ENCODE measurements at regions not wholly inside any gene's neighbourhood (a gene's known extent, or its start where the extent isn't known, plus 50 kb on each side); places are given as distances from the start of the nearest gene placed in this dataset.
"Not testable (repeated sequence)": the region's sequence is repeated elsewhere in the genome, so short reads cannot be mapped to it uniquely, and the experiment has no call there.

DNA sequence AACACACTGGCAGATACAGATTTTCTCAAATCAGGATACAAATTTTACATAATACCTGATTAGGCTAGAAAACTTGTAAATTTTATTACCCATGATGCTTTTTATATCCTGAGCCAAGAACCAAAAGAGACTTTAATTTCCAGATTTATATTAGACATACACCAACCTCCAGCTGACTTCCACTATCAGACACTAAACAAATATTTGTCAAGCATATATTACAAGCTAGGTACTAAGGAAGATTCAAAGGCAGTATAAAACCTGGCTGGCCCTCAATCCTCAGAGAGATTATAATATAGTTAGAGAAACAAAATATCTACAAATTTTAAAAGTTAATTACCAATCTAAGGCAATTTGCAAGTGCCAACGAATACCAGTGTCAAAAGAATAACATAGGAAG, 357.8 kb upstream of the F9 start:
- peak; percentile 47 for DNase-seq (ENCODE audit: low read depth)
- TF ChIP-seq, protein P1, sequence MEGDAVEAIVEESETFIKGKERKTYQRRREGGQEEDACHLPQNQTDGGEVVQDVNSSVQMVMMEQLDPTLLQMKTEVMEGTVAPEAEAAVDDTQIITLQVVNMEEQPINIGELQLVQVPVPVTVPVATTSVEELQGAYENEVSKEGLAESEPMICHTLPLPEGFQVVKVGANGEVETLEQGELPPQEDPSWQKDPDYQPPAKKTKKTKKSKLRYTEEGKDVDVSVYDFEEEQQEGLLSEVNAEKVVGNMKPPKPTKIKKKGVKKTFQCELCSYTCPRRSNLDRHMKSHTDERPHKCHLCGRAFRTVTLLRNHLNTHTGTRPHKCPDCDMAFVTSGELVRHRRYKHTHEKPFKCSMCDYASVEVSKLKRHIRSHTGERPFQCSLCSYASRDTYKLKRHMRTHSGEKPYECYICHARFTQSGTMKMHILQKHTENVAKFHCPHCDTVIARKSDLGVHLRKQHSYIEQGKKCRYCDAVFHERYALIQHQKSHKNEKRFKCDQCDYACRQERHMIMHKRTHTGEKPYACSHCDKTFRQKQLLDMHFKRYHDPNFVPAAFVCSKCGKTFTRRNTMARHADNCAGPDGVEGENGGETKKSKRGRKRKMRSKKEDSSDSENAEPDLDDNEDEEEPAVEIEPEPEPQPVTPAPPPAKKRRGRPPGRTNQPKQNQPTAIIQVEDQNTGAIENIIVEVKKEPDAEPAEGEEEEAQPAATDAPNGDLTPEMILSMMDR (IDR thresholded peaks at IDR 0.05; ENCODE audit: control insufficient read depth, extremely low read depth, insufficient read depth) = no peak
- no peak overlapping the region for H3K4me3 ChIP-seq (ENCODE audit: low read depth, low read length)

DNA sequence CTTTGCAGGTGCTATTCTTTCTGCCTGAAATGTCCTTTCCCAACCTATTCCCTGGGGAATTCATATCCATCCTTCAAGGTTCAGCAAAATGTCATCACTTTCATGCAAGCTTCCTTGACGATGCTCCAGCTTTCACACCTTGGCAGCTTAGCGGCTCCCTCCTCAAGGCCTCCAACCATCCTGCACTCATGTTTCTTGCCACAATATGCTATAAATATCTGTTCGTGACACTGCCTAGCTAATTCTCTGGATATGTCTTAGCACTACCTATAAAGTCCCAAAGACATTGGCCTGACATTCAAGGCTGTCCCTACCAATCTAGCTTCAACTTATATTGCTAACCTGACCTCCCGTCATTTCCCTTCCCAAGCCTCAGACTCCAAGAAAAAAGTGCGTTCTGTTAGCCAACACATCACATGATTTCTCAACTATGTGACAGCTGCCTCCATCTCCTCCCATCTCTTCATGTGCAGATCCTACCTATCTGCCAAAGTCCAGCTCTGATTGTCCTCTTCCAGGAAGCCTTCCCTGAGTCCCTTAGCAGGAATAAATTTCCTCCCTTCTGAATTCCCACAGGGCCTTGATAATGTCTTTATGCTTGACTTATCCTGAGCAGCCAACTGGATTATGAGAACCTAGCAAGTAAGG, 359.9 kb upstream of the F9 start:
- DNase-seq (ENCODE audit: low read depth) = no peak
- no peak overlapping the region for H3K4me3 ChIP-seq (ENCODE audit: low read depth, low read length)
- TF ChIP-seq, protein P1 (IDR thresholded peaks at IDR 0.05; ENCODE audit: control insufficient read depth, extremely low read depth, insufficient read depth) = no peak

DNA sequence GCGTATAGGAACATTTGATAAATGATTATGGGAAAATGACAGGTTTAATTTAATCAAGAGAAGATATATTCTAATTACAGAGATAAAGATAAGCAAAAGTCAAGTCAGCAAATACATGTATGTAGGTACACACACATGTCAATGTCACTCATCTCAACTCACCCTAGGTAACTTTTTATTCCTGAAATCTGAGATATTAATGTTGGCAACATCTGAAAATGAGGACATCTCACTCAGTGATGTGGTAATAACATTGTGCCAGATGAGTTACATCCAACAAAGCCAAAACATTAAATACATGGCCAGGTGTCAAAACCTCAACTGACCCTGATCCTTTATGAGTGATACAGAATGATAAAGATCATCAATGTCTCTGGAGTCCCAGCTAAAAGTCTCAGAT, 363.3 kb upstream of the F9 start:
- TF ChIP-seq, protein P1 (IDR thresholded peaks at IDR 0.05; ENCODE audit: control insufficient read depth, extremely low read depth, insufficient read depth) = no peak
- no peak overlapping the region for H3K4me3 ChIP-seq (ENCODE audit: low read depth, low read length)
- no peak for DNase-seq (ENCODE audit: low read depth)

DNA sequence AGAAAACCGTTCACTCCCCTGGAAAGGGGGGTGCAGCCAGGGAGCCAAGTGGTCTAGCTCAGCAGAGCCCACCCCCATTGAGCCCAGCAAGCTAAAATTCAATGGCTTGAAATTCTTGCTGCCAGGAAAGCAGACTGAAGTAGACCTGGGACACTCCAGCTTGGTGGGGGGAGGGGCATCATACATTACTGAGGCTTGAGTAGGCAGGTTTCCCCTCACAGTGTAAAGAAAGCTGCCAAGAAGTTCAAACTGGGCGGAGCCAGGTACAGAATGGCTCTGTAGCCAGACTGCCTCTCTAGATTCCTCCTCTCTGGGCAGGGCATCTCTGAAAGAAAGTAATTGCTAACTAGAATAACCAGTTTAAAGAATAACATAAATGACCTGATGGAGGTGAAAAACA, 372.3 kb upstream of the F9 start:
- DNase-seq (ENCODE audit: low read depth) = no peak
- TF ChIP-seq, protein P1 (IDR thresholded peaks at IDR 0.05; ENCODE audit: control insufficient read depth, extremely low read depth, insufficient read depth) = no peak
- H3K4me3 ChIP-seq (ENCODE audit: low read depth, low read length) = no peak overlapping the region

DNA sequence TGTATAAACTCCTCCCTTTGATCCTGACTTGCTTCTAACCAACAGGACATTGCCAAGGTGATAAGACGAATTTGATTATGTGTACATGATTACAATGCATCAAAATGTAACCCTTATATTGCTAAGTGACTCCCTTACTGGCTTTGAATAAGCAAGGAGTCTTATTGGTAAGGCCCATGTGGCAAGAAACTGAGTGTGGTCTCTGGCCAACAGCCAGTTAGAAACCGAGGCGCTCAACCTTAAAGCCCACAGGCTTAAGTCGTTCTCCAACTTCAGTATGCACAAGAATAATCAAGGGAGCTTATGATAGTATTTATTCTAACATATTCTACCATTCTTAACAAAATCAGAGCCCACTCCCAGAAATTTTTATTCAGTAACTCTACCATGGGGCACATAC, 374.2 kb upstream of the F9 start:
- no peak for DNase-seq (ENCODE audit: low read depth)
- TF ChIP-seq, protein P1 (IDR thresholded peaks at IDR 0.05; ENCODE audit: control insufficient read depth, extremely low read depth, insufficient read depth) = no peak
- no peak overlapping the region for H3K4me3 ChIP-seq (ENCODE audit: low read depth, low read length)

DNA sequence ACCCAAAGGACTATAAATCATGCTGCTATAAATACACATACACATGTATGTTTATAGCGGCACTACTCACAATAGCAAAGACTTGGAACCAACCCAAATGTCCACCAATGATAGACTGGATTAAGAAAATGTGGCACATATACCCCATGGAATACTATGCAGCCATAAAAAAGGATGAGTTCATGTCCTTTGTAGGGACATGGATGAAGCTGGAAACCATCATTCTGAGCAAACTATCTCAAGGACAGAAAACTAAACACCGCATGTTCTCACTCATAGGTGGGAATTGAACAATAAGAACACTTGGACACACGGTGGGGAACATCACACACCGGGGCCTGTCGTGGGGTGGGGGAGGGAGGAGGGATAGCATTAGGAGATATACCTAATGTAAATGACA, 383.9 kb upstream of the F9 start:
- H3K4me3 ChIP-seq (ENCODE audit: low read depth, low read length); DNase-seq (ENCODE audit: low read depth): not testable (repeated sequence)

DNA sequence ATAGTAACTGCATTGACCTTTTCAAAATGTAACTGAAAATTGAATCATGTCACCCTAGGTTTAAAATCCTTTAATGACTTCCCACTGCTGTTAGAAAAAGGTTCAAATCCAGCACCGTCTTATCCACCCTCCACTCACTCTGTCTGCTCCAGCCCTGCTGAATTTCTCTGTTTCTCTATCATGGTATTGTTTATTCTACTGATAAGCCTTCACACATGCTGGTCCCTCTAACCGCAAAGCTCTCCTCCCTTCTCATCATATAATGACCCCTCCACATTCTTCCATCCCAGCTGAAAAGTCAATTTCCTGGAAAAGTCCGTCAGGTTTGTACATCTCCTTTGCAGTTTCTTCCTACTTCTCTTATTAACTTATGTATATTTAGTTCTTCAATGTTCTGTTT, 389.2 kb upstream of the F9 start:
- DNase-seq (ENCODE audit: low read depth) = no peak
- TF ChIP-seq, protein P1 (IDR thresholded peaks at IDR 0.05; ENCODE audit: control insufficient read depth, extremely low read depth, insufficient read depth) = no peak
- H3K4me3 ChIP-seq (ENCODE audit: low read depth, low read length) = no peak overlapping the region

All from LNCaP clone FGC (cell line).